Pancreas (tissue), 10 donors: ENCODE measurements at regions not wholly inside any gene's neighbourhood (a gene's known extent, or its start where the extent isn't known, plus 50 kb on each side); places are given as distances from the start of the nearest gene placed in this dataset.

Source experiments
- ATAC-seq, 4 donors: fragments of 200-7000 bp; cut with Tn5 transposase; one replicate each; pipeline versions ENCODE4 v1.8.0 to v1.9.1; 2020; ENCODE audit warnings: mild to moderate bottlenecking in 4 of 4, moderate library complexity in 4 of 4
- DNase-seq, 6 donors: peaks; one replicate each; pipeline ENCODE4 v3.0.0-alpha.2; 2020
- FAIRE-seq: peaks from 2 replicates; lab custom pipeline; 2012; peaks lifted over from hg19 to GRCh38; lab: Jason Lieb, UNC
- H3K27ac ChIP-seq, 4 donors: fragments of 200-600 bp; sonication (generic); 1 replicate in 3 of 4; 2 replicates in 1 of 4; pipeline versions ENCODE4 v1.5.0 to v1.8.0; 2020
- H3K27me3 ChIP-seq, 4 donors: fragments of 200-600 bp; one replicate each; pipeline ENCODE4 v1.8.0; 2021
- H3K36me3 ChIP-seq, 3 donors: fragments of 200-600 bp; sonication (generic) in 1 of 3; one replicate each; pipeline versions ENCODE4 v1.5.0 to v1.8.0; 2020 to 2021
- H3K4me1 ChIP-seq, 3 donors: fragments of 200-600 bp; one replicate each; pipeline ENCODE4 v1.8.0; 2021
- H3K4me3 ChIP-seq, 4 donors: fragments of 200-600 bp; sonication (generic) in 2 of 4; one replicate each; pipeline versions ENCODE4 v1.5.0 to v1.8.0; 2020 to 2021
- H3K9me3 ChIP-seq, 4 donors: fragments of 200-600 bp; one replicate each; pipeline ENCODE4 v1.8.0; 2021
- WGBS, 2 donors: extraction: QIAGEN DNeasy Blood & Tissue Kit; methylation state at CpG; one replicate each; pipeline ENCODE4 v1.1.7; 2013; 5-methylcytosine and 5-hydroxymethylcytosine counted together
- intact Hi-C, 3 donors: fragments of 100-400 bp; cut with DNase I; formaldehyde crosslinking; loops; one replicate each; pipeline versions ENCODE4 v1.11.1 to v1.14.2; 2022
- TF ChIP-seq, protein P1 (sequence below), 4 donors: fragments of 200-600 bp; sonication (generic) in 3 of 4; IDR thresholded peaks; one replicate each; pipeline versions ENCODE4 v1.5.0 to v1.8.0; 2021; ENCODE audit warnings: antibody characterized with exemption in 4 of 4
- donor health status: healthy with polysubstance abuse.
- donor health status: DM: no; HTN: no; CAD: no; lungs with moderate emphysema.
- donor health status: DM: no; HTN: no; CAD: no.
- donor health status: control.
- donor health status: control.
- donor health status: Bipolar disorder and iron deficiency.
- donor health status: DM: yes; HTN: yes; CAD: no.
- donor health status: DM: no; HTN: no; CAD: no.
- donor health status: DM: no; HTN: no; CAD: no.
- donor health status: DM: yes; HTN: yes; CAD: no.

- peak; percentile 20 for FAIRE-seq
- intact Hi-C loops, result no loop called here
- H3K36me3 ChIP-seq, result no peaks in the 10 kb centered on the region
- DNase-seq, result no peak
- no peak overlapping the region for H3K4me3 ChIP-seq
- no peaks in the 10 kb centered on the region for H3K9me3 ChIP-seq
- no peaks in the 10 kb centered on the region for H3K27me3 ChIP-seq
- no peak overlapping the region for H3K27ac ChIP-seq
- TF ChIP-seq, protein P1, sequence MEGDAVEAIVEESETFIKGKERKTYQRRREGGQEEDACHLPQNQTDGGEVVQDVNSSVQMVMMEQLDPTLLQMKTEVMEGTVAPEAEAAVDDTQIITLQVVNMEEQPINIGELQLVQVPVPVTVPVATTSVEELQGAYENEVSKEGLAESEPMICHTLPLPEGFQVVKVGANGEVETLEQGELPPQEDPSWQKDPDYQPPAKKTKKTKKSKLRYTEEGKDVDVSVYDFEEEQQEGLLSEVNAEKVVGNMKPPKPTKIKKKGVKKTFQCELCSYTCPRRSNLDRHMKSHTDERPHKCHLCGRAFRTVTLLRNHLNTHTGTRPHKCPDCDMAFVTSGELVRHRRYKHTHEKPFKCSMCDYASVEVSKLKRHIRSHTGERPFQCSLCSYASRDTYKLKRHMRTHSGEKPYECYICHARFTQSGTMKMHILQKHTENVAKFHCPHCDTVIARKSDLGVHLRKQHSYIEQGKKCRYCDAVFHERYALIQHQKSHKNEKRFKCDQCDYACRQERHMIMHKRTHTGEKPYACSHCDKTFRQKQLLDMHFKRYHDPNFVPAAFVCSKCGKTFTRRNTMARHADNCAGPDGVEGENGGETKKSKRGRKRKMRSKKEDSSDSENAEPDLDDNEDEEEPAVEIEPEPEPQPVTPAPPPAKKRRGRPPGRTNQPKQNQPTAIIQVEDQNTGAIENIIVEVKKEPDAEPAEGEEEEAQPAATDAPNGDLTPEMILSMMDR (IDR thresholded peaks at IDR 0.05), result no peak
- no peak for ATAC-seq
- H3K4me1 ChIP-seq, result no peaks in the 10 kb centered on the region
These were observed 95.4 kb downstream of the CCER1 start for GRCh38 chr12:90859591-90859990.

DNA sequence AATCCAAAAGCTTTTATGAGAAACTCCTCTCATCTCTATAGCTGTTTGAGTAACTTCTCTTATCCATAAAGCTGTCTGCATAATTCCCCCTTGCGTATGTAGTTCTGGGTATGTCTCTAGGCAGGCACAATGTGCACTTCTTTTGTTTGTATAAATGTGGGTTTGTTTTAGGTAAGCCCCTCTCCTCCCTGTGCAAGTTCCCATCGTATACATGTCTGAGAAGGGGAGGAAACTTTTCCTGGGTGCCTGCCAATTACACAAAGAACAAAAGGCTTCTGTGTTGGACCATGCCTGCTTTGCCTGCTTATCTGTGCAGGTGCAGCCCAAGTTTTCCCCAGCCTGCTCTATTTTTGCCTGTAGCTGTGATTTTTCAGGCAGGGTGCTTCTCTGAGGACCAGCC is 96.7 kb downstream of the CCER1 start:
- Histone ChIP-seq H3K27me3 (no peaks in the 10 kb centered on the region), H3K9me3 (no peaks in the 10 kb centered on the region), H3K4me3 (no peak overlapping the region), H3K4me1 (no peaks in the 10 kb centered on the region), H3K27ac (no peak overlapping the region), H3K36me3 (no peaks in the 10 kb centered on the region)
- FAIRE-seq (no peak), DNase-seq (peak in 3 of 6 donors; percentile 7 to 29 (median 28)), ATAC-seq (peak in 3 of 4 donors; percentile 41 to 82 (median 75))
- intact Hi-C loops, result no loop called here
- TF ChIP-seq, protein P1 (IDR thresholded peaks at IDR 0.05), result no peak
- 10 to 19% methylated on average over 2 of the region's 2 CpGs for WGBS, 2 donors

DNA sequence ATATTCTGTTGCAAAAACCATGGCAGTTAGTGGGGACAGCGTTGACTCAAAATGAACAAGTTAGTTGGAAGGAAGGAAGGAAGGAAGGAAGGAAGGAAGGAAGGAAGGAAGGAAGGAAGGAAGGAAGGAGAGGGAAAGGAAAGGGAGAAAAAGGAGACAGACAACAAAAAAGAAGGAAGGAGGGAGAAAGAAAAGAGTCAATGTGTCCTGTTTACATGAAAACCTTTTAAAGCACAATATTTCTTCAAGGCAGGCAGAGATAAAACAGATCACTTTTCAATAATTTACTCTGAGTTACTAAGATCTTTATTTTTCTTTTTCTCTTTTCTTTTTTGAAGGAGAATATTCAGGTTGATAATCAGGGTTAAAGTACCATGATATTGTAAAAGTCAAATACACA is 99.4 kb downstream of the CCER1 start:
- Histone ChIP-seq H3K4me1 (no peaks in the 10 kb centered on the region), H3K9me3 (no peaks in the 10 kb centered on the region), H3K4me3 (no peak overlapping the region), H3K36me3 (no peaks in the 10 kb centered on the region), H3K27ac (no peak overlapping the region), H3K27me3 (no peaks in the 10 kb centered on the region)
- WGBS, 2 donors, result 44 to 86% methylated on average over 1 of the region's 1 CpG
- FAIRE-seq (no peak), ATAC-seq (no peak), DNase-seq (no peak)
- TF ChIP-seq, protein P1 (IDR thresholded peaks at IDR 0.05), result no peak
- intact Hi-C loops, result no loop called here

- Histone ChIP-seq H3K27ac (no peak overlapping the region), H3K9me3 (no peaks in the 10 kb centered on the region), H3K4me3 (no peak overlapping the region), H3K27me3 (no peaks in the 10 kb centered on the region), H3K36me3 (no peaks in the 10 kb centered on the region), H3K4me1 (no peaks in the 10 kb centered on the region)
- 24 to 25% methylated on average over 8 of the region's 8 CpGs for WGBS, 2 donors
- intact Hi-C loops, result no loop called here
- DNase-seq (peak in 1 of 6 donors; percentile 13), FAIRE-seq (peak; percentile 72), ATAC-seq (peak in 3 of 4 donors; percentile 59 to 65 (median 60))
- TF ChIP-seq, protein P1 (IDR thresholded peaks at IDR 0.05), result peak; percentile 12 to 56 (median 40)
These were observed 100.8 kb downstream of the CCER1 start for GRCh38 chr12:90854136-90854689.
